Pancreas (tissue), 10 donors: ENCODE measurements at regions not wholly inside any gene's neighbourhood (a gene's known extent, or its start where the extent isn't known, plus 50 kb on each side); places are given as distances from the start of the nearest gene placed in this dataset.

ENCODE experiments used
- ATAC-seq, 4 donors: fragments of 200-7000 bp; cut with Tn5 transposase; one replicate each; pipeline versions ENCODE4 v1.8.0 to v1.9.1; 2020; ENCODE audit warnings: mild to moderate bottlenecking in 4 of 4, moderate library complexity in 4 of 4
- DNase-seq, 6 donors: peaks; one replicate each; pipeline ENCODE4 v3.0.0-alpha.2; 2020
- FAIRE-seq: peaks from 2 replicates; lab custom pipeline; 2012; peaks lifted over from hg19 to GRCh38; lab: Jason Lieb, UNC
- H3K27ac ChIP-seq, 4 donors: fragments of 200-600 bp; sonication (generic); 1 replicate in 3 of 4; 2 replicates in 1 of 4; pipeline versions ENCODE4 v1.5.0 to v1.8.0; 2020
- H3K27me3 ChIP-seq, 4 donors: fragments of 200-600 bp; one replicate each; pipeline ENCODE4 v1.8.0; 2021
- H3K36me3 ChIP-seq, 3 donors: fragments of 200-600 bp; sonication (generic) in 1 of 3; one replicate each; pipeline versions ENCODE4 v1.5.0 to v1.8.0; 2020 to 2021
- H3K4me1 ChIP-seq, 3 donors: fragments of 200-600 bp; one replicate each; pipeline ENCODE4 v1.8.0; 2021
- H3K4me3 ChIP-seq, 4 donors: fragments of 200-600 bp; sonication (generic) in 2 of 4; one replicate each; pipeline versions ENCODE4 v1.5.0 to v1.8.0; 2020 to 2021
- H3K9me3 ChIP-seq, 4 donors: fragments of 200-600 bp; one replicate each; pipeline ENCODE4 v1.8.0; 2021
- CTCF ChIP-seq, 4 donors: fragments of 200-600 bp; sonication (generic) in 3 of 4; IDR thresholded peaks; one replicate each; pipeline versions ENCODE4 v1.5.0 to v1.8.0; 2021; ENCODE audit warnings: antibody characterized with exemption in 4 of 4
- WGBS, 2 donors: extraction: QIAGEN DNeasy Blood & Tissue Kit; methylation state at CpG; one replicate each; pipeline ENCODE4 v1.1.7; 2013; 5-methylcytosine and 5-hydroxymethylcytosine counted together
- intact Hi-C, 3 donors: fragments of 100-400 bp; cut with DNase I; formaldehyde crosslinking; loops; one replicate each; pipeline versions ENCODE4 v1.11.1 to v1.14.2; 2022
- donor health status: healthy with polysubstance abuse.
- donor health status: DM: no; HTN: no; CAD: no; lungs with moderate emphysema.
- donor health status: DM: no; HTN: no; CAD: no.
- donor health status: control.
- donor health status: control.
- donor health status: Bipolar disorder and iron deficiency.
- donor health status: DM: yes; HTN: yes; CAD: no.
- donor health status: DM: no; HTN: no; CAD: no.
- donor health status: DM: no; HTN: no; CAD: no.
- donor health status: DM: yes; HTN: yes; CAD: no.

- DNase-seq (no peak), ATAC-seq (no peak), FAIRE-seq (no peak)
- no peak for TF ChIP-seq CTCF (IDR thresholded peaks at IDR 0.05)
- H3K4me3 ChIP-seq: no peak overlapping the region
- no peaks in the 10 kb centered on the region for H3K36me3 ChIP-seq
- H3K4me1 ChIP-seq: no peaks in the 10 kb centered on the region
- H3K9me3 ChIP-seq: no peaks in the 10 kb centered on the region
- WGBS, 2 donors: 8 to 13% methylated on average over 2 of the region's 2 CpGs
- intact Hi-C loops: no loop called here
- H3K27me3 ChIP-seq: no peaks in the 10 kb centered on the region
- H3K27ac ChIP-seq: no peak overlapping the region
Observed at GRCh38 chr2:207216457-207216856, 50.7 kb upstream of the KLF7 start.

- intact Hi-C loops: no loop called here
- TF ChIP-seq CTCF (IDR thresholded peaks at IDR 0.05): no peak
- DNase-seq: no peak
- FAIRE-seq: no peak
- Histone ChIP-seq H3K4me1 (no peaks in the 10 kb centered on the region), H3K4me3 (no peak overlapping the region), H3K36me3 (no peaks in the 10 kb centered on the region), H3K9me3 (no peaks in the 10 kb centered on the region), H3K27me3 (no peaks in the 10 kb centered on the region), H3K27ac (no peak overlapping the region)
- ATAC-seq: no peak
- 64 to 78% methylated on average over 2 of the region's 2 CpGs for WGBS, 2 donors
Observed at GRCh38 chr2:207217442-207217841, 51.7 kb upstream of the KLF7 start.

- no peak for DNase-seq
- Histone ChIP-seq H3K4me3 (no peak overlapping the region), H3K9me3 (no peaks in the 10 kb centered on the region), H3K36me3 (no peaks in the 10 kb centered on the region), H3K4me1 (no peaks in the 10 kb centered on the region), H3K27ac (no peak overlapping the region), H3K27me3 (no peaks in the 10 kb centered on the region)
- 52 to 73% methylated on average over 4 of the region's 4 CpGs for WGBS, 2 donors
- no peak for ATAC-seq
- TF ChIP-seq CTCF (IDR thresholded peaks at IDR 0.05): no peak
- FAIRE-seq: no peak
- intact Hi-C loops: no loop called here
Observed at GRCh38 chr2:207219081-207219630, 53.4 kb upstream of the KLF7 start.

- ATAC-seq (no peak), DNase-seq (no peak), FAIRE-seq (no peak)
- intact Hi-C loops: no loop called here
- no peak overlapping the region for H3K27ac ChIP-seq
- TF ChIP-seq CTCF (IDR thresholded peaks at IDR 0.05): no peak
- H3K9me3 ChIP-seq: no peaks in the 10 kb centered on the region
- H3K36me3 ChIP-seq: no peaks in the 10 kb centered on the region
- WGBS, 2 donors: 55% methylated on average over 10 of the region's 10 CpGs
- H3K4me1 ChIP-seq: no peaks in the 10 kb centered on the region
- no peak overlapping the region for H3K4me3 ChIP-seq
- no peaks in the 10 kb centered on the region for H3K27me3 ChIP-seq
Observed at GRCh38 chr2:207219676-207220501, 54.1 kb upstream of the KLF7 start.

DNA sequence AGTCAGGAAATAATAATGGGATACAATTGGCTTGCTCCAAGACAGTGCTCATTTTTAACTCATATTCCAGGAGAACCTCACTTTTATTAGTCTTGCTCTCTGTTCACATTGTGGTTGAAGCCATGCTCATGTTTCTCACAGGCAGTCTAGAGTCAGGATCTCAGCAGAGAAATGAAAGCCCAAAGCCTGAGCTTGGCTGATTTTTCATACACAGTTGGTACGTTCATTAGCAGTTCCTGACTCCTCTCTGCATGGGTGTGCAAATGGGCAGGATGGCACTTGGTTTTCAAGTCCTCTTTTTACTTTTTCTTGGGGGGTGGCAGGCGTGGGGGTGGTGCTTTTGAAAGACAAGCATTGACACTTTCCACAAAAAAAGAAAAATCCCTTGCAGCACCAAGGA is 56.0 kb upstream of the KLF7 start:
- DNase-seq: no peak
- no peaks in the 10 kb centered on the region for H3K9me3 ChIP-seq
- intact Hi-C loops: no loop called here

More for the DNA sequence above, 56.0 kb upstream of the KLF7 start:
- 31 to 43% methylated on average over 2 of the region's 2 CpGs for WGBS, 2 donors
- no peaks in the 10 kb centered on the region for H3K27me3 ChIP-seq
- H3K36me3 ChIP-seq: no peaks in the 10 kb centered on the region
- H3K27ac ChIP-seq: no peak overlapping the region
- no peaks in the 10 kb centered on the region for H3K4me1 ChIP-seq
- no peak overlapping the region for H3K4me3 ChIP-seq
- TF ChIP-seq CTCF (IDR thresholded peaks at IDR 0.05): no peak
- no peak for ATAC-seq
- FAIRE-seq: no peak
